Ovary (tissue), 7 donors: ENCODE measurements at regions not wholly inside any gene's neighbourhood (a gene's known extent, or its start where the extent isn't known, plus 50 kb on each side); places are given as distances from the start of the nearest gene placed in this dataset.

Experiments
- DNase-seq, 5 donors: peaks; one replicate each; pipeline ENCODE4 v3.0.0-alpha.2; 2019 to 2020
- H3K27ac ChIP-seq, 2 donors: fragments of 200-600 bp; one replicate each; pipeline versions ENCODE4 v1.5.1 to v1.8.0; 2019 to 2022
- H3K27me3 ChIP-seq: fragments of 200-600 bp; one replicate; pipeline ENCODE4 v1.8.0; 2022
- H3K36me3 ChIP-seq: fragments of 200-600 bp; sonication (generic); one replicate; pipeline ENCODE4 v1.5.1; 2019
- H3K4me1 ChIP-seq: one replicate; pipeline ENCODE4 v1.8.1; 2013; ENCODE audit warnings: mild to moderate bottlenecking, moderate library complexity; ENCODE audit not compliant: insufficient read depth
- H3K4me3 ChIP-seq: fragments of 200-600 bp; sonication (generic); one replicate; pipeline ENCODE4 v1.5.1; 2017
- H3K9me3 ChIP-seq, 2 donors: fragments of 200-600 bp in 1 of 2; sonication (generic) in 1 of 2; one replicate each; pipeline versions ENCODE4 v1.5.1 to v1.8.1; 2013 to 2019; ENCODE audit warnings: mild to moderate bottlenecking in 1 of 2, moderate library complexity in 1 of 2
- CTCF ChIP-seq, 3 donors: fragments of 450-650 bp in 2 of 3; fragments of 200-600 bp in 1 of 3; IDR thresholded peaks; one replicate each; pipeline versions ENCODE4 v1.5.1 to v1.8.0; 2016 to 2022; ENCODE audit warnings: antibody characterized with exemption in 3 of 3, mild to moderate bottlenecking in 1 of 3
- EP300 ChIP-seq: sonication (generic); formaldehyde crosslinking; IDR thresholded peaks from one replicate; pipeline ENCODE4 v1.6.1; 2017; ENCODE audit warnings: antibody characterized with exemption
- POLR2A ChIP-seq: fragments of 450-650 bp; IDR thresholded peaks from one replicate; pipeline ENCODE4 v1.6.1; 2017; ENCODE audit warnings: antibody characterized with exemption, mild to moderate bottlenecking, moderate library complexity
- WGBS, 3 donors: extraction: QIAGEN DNeasy Blood & Tissue Kit in 1 of 3; methylation state at CpG; one replicate each; pipeline versions ENCODE4 v1.1.5 to v1.1.7; 2013 to 2017; 5-methylcytosine and 5-hydroxymethylcytosine counted together
- intact Hi-C, 4 donors: fragments of 100-400 bp; cut with DNase I; formaldehyde crosslinking; loops; one replicate each; pipeline versions ENCODE4 v1.11.0 to v1.15.1; 2022 to 2023
- donor health status: DM: no; HTN: no; CAD: no; lungs with moderate emphysema.
- donor health status: DM: no; HTN: no; CAD: no.
- donor health status: Bipolar disorder and iron deficiency.
- donor health status: DM: no; HTN: no; CAD: no.
- donor health status: DM: yes; HTN: yes; CAD: no.

GRCh38 chr6:21764989-21765388 lies 171.4 kb downstream of the SOX4 start:
- no peak overlapping the region for H3K27ac ChIP-seq
- no peaks in the 10 kb centered on the region for H3K9me3 ChIP-seq
- no peaks in the 10 kb centered on the region for H3K27me3 ChIP-seq
- TF ChIP-seq EP300 (no peak), CTCF (IDR thresholded peaks at IDR 0.05) (no peak)
- H3K36me3 ChIP-seq = no peaks in the 10 kb centered on the region
- no peaks in the 10 kb centered on the region for H3K4me1 ChIP-seq
- intact Hi-C loops = no loop called here
- no peak overlapping the region for H3K4me3 ChIP-seq
- DNase-seq = no peak
- 83 to 92% (median 91%) methylated on average over 2 of the region's 2 CpGs for WGBS, 3 donors

GRCh38 chr6:21767891-21768648 lies 174.5 kb downstream of the SOX4 start:
- intact Hi-C loops = no loop called here
- no peaks in the 10 kb centered on the region for H3K36me3 ChIP-seq
- no peak overlapping the region for H3K4me3 ChIP-seq
- no peak overlapping the region for H3K27ac ChIP-seq
- DNase-seq = no peak
- TF ChIP-seq EP300 (no peak), CTCF (IDR thresholded peaks at IDR 0.05) (no peak), POLR2A (no peak)
- H3K27me3 ChIP-seq = no peaks in the 10 kb centered on the region
- no peaks in the 10 kb centered on the region for H3K9me3 ChIP-seq
- 12 to 23% (median 14%) methylated on average over 3 of the region's 3 CpGs for WGBS, 3 donors
- peaks cover 4% of the 10 kb centered on the region for H3K4me1 ChIP-seq

GRCh38 chr6:21769405-21769861 lies 175.9 kb downstream of the SOX4 start:
- no peaks in the 10 kb centered on the region for H3K9me3 ChIP-seq
- no peaks in the 10 kb centered on the region for H3K27me3 ChIP-seq
- no peak overlapping the region for H3K4me3 ChIP-seq
- intact Hi-C loops = no loop called here
- no peaks in the 10 kb centered on the region for H3K36me3 ChIP-seq
- peak in 3 of 5 donors; percentile 27 to 34 (median 31) for DNase-seq
- TF ChIP-seq POLR2A (no peak), EP300 (no peak), CTCF (IDR thresholded peaks at IDR 0.05) (no peak)
- H3K4me1 ChIP-seq = peaks cover 5% of the 10 kb centered on the region
- 2 to 7% (median 4%) methylated on average over 2 of the region's 2 CpGs for WGBS, 3 donors
- peak overlapping the region in 1 of 2 donors; percentile 26 for H3K27ac ChIP-seq

GRCh38 chr6:21769968-21770367 lies 176.4 kb downstream of the SOX4 start:
- H3K4me3 ChIP-seq = no peak overlapping the region
- TF ChIP-seq EP300 (no peak), POLR2A (no peak)
- H3K36me3 ChIP-seq = no peaks in the 10 kb centered on the region
- H3K27ac ChIP-seq = peak overlapping the region in 1 of 2 donors; percentile 26
- no peak for DNase-seq
- H3K9me3 ChIP-seq = no peaks in the 10 kb centered on the region
- intact Hi-C loops = no loop called here
- no peaks in the 10 kb centered on the region for H3K27me3 ChIP-seq
- H3K4me1 ChIP-seq = peaks cover 5% of the 10 kb centered on the region

- H3K27ac ChIP-seq = no peak overlapping the region
- H3K27me3 ChIP-seq = no peaks in the 10 kb centered on the region
- no peak for TF ChIP-seq POLR2A
- no peak for TF ChIP-seq CTCF (IDR thresholded peaks at IDR 0.05)
- TF ChIP-seq EP300 = no peak
- no peaks in the 10 kb centered on the region for H3K36me3 ChIP-seq
- DNase-seq = no peak
- WGBS, 3 donors = 25 to 41% (median 34%) methylated on average over 4 of the region's 4 CpGs
- peaks cover 5% of the 10 kb centered on the region for H3K4me1 ChIP-seq
- H3K4me3 ChIP-seq = no peak overlapping the region
- H3K9me3 ChIP-seq = no peaks in the 10 kb centered on the region
- intact Hi-C loops = no loop called here
Observed at GRCh38 chr6:21771626-21772320, 178.2 kb downstream of the SOX4 start.
